H1 (cell line): ENCODE measurements at regions not wholly inside any gene's neighbourhood (a gene's known extent, or its start where the extent isn't known, plus 50 kb on each side); places are given as distances from the start of the nearest gene placed in this dataset.

Experiments used
- CTCF ChIA-PET: fragments of 300-600 bp; sonication (Branson Sonifier 250); formaldehyde crosslinking; loops from one replicate; lab custom pipeline; 2021; ENCODE audit not compliant: partially characterized antibody; lab: Charles Lee
- POLR2A ChIA-PET: fragments of 300-600 bp; sonication (Branson Sonifier 250); formaldehyde crosslinking; loops from one replicate; lab custom pipeline; 2021; ENCODE audit warnings: inconsistent platforms; ENCODE audit not compliant: partially characterized antibody; lab: Charles Lee
- DNase-seq, 2 experiments: peaks; one replicate each; pipeline versions ENCODE4 v3.0.0 to v3.0.0-alpha.2; 2010 to 2022; ENCODE audit warnings: low spot score in 2 of 2, low read depth in 1 of 2, mixed read lengths in 1 of 2
- FAIRE-seq: peaks from 2 replicates; lab custom pipeline; 2011; peaks lifted over from hg19 to GRCh38; lab: Jason Lieb, UNC
- H2AFZ ChIP-seq: 2 replicates; pipeline ENCODE4 v1.8.1; 2012; ENCODE audit warnings: low read length, inconsistent platforms
- H2AK5ac ChIP-seq: 2 replicates; pipeline ENCODE4 v1.6.1; 2013; ENCODE audit warnings: low read depth, low read length
- H2BK120ac ChIP-seq: replicated peaks from 2 replicates; pipeline ENCODE3; 2013; ENCODE audit warnings: low read depth, low read length, inconsistent platforms
- H2BK12ac ChIP-seq: 2 replicates; pipeline ENCODE4 v1.6.1; 2013; ENCODE audit warnings: low read depth, low read length
- H2BK15ac ChIP-seq: 2 replicates; pipeline ENCODE4 v1.6.1; 2013; ENCODE audit warnings: low read length
- H2BK20ac ChIP-seq: 2 replicates; pipeline ENCODE4 v1.6.1; 2013; ENCODE audit warnings: low read length
- H2BK5ac ChIP-seq: 2 replicates; pipeline ENCODE4 v1.6.1; 2013; ENCODE audit warnings: low read depth, low read length
- H3K14ac ChIP-seq: 2 replicates; pipeline ENCODE4 v1.6.1; 2013; ENCODE audit warnings: inconsistent platforms; ENCODE audit not compliant: insufficient read length
- H3K18ac ChIP-seq: 2 replicates; pipeline ENCODE4 v1.6.1; 2013; ENCODE audit warnings: low read length; ENCODE audit errors: extremely low read depth
- H3K23ac ChIP-seq: 2 replicates; pipeline ENCODE4 v1.6.1; 2013; ENCODE audit warnings: inconsistent platforms; ENCODE audit not compliant: insufficient read length
- H3K23me2 ChIP-seq: 2 replicates; pipeline ENCODE4 v1.6.1; 2013; ENCODE audit warnings: low read depth, low read length
- H3K27ac ChIP-seq: 2 replicates; pipeline ENCODE4 v1.6.1; 2011; ENCODE audit warnings: low read depth, low read length, inconsistent platforms
- H3K27me3 ChIP-seq, 4 experiments: replicated peaks in 1 of 4; 1 replicate in 1 of 4; 2 replicates in 3 of 4; pipeline versions ENCODE4 v1.6.1 to v1.8.1; 2011 to 2013; ENCODE audit warnings: low read length in 3 of 4, mild to moderate bottlenecking in 3 of 4, inconsistent platforms in 2 of 4, mixed read lengths in 2 of 4, moderate library complexity in 1 of 4; ENCODE audit not compliant: control insufficient read depth in 3 of 4, insufficient read depth in 3 of 4; ENCODE audit errors: extremely low read depth in 1 of 4
- H3K36me3 ChIP-seq, 4 experiments: 2 replicates each; pipeline versions ENCODE4 v1.6.1 to v1.8.1; 2011 to 2013; ENCODE audit warnings: mild to moderate bottlenecking in 4 of 4, low read length in 3 of 4, moderate library complexity in 2 of 4, control low read depth in 1 of 4, inconsistent platforms in 1 of 4; ENCODE audit not compliant: insufficient read depth in 4 of 4, control insufficient read depth in 2 of 4
- H3K4ac ChIP-seq: replicated peaks from 2 replicates; pipeline ENCODE3; 2013; ENCODE audit warnings: low read length, low read depth, mixed read lengths, inconsistent platforms; ENCODE audit not compliant: insufficient read length
- H3K4me1 ChIP-seq, 4 experiments: replicated peaks in 1 of 4; 1 replicate in 1 of 4; 2 replicates in 3 of 4; pipeline versions ENCODE4 v1.6.1 to v1.8.1; 2011 to 2013; ENCODE audit warnings: low read length in 3 of 4, inconsistent platforms in 2 of 4, mixed read lengths in 1 of 4; ENCODE audit not compliant: insufficient read depth in 4 of 4, control insufficient read depth in 3 of 4
- H3K4me2 ChIP-seq, 2 experiments: 2 replicates each; pipeline versions ENCODE4 v1.6.1 to v1.8.1; 2011 to 2013; ENCODE audit warnings: low read depth in 2 of 2, low read length in 2 of 2, control low read depth in 1 of 2, inconsistent platforms in 1 of 2, mild to moderate bottlenecking in 1 of 2; ENCODE audit not compliant: insufficient read depth in 1 of 2
- H3K4me3 ChIP-seq, 4 experiments: fragments of 200-600, 300-600 bp in 1 of 4; sonication (generic), shearing (Covaris generic), sonication (Bioruptor Twin) in 1 of 4; 2 replicates each; pipeline versions ENCODE4 v1.5.1 to v1.8.1; 2011 to 2016; ENCODE audit warnings: low read length in 4 of 4, low read depth in 3 of 4, control low read depth in 2 of 4, inconsistent platforms in 2 of 4, mild to moderate bottlenecking in 2 of 4, mixed read lengths in 1 of 4, moderate library complexity in 1 of 4; ENCODE audit not compliant: insufficient read depth in 2 of 4; ENCODE audit errors: extremely low read depth in 1 of 4
- H3K56ac ChIP-seq: replicated peaks from 2 replicates; pipeline ENCODE3; 2013; ENCODE audit warnings: low read depth, mild to moderate bottlenecking, mixed read lengths, low read length, inconsistent platforms; ENCODE audit not compliant: insufficient read length
- H3K79me1 ChIP-seq: 2 replicates; pipeline ENCODE4 v1.6.1; 2013; ENCODE audit warnings: low read depth, low read length, control low read depth
- H3K79me2 ChIP-seq, 2 experiments: 2 replicates each; pipeline versions ENCODE4 v1.6.1 to v1.8.1; 2012 to 2013; ENCODE audit warnings: low read length in 2 of 2, mild to moderate bottlenecking in 2 of 2, inconsistent platforms in 1 of 2; ENCODE audit not compliant: insufficient read depth in 2 of 2, control insufficient read depth in 1 of 2
- H3K9ac ChIP-seq, 4 experiments: replicated peaks in 1 of 4; 1 replicate in 1 of 4; 2 replicates in 3 of 4; pipeline versions ENCODE4 v1.6.1 to v1.8.1; 2011 to 2013; ENCODE audit warnings: low read depth in 3 of 4, low read length in 3 of 4, control low read depth in 2 of 4, mild to moderate bottlenecking in 2 of 4, moderate library complexity in 2 of 4, inconsistent platforms in 1 of 4; ENCODE audit errors: extremely low read depth in 1 of 4
- H3K9me3 ChIP-seq, 2 experiments: 2 replicates each; pipeline versions ENCODE4 v1.6.1 to v1.8.1; 2012 to 2013; ENCODE audit warnings: mild to moderate bottlenecking in 2 of 2, moderate library complexity in 2 of 2, control low read depth in 1 of 2, inconsistent platforms in 1 of 2, low read depth in 1 of 2, low read length in 1 of 2, mixed read lengths in 1 of 2; ENCODE audit not compliant: insufficient read depth in 2 of 2
- H4K20me1 ChIP-seq, 2 experiments: replicated peaks in 1 of 2; 2 replicates each; pipeline versions ENCODE3 to v1.8.1; 2011 to 2013; ENCODE audit warnings: inconsistent platforms in 2 of 2, low read length in 2 of 2, mild to moderate bottlenecking in 1 of 2; ENCODE audit not compliant: insufficient read depth in 2 of 2, control insufficient read depth in 1 of 2
- H4K5ac ChIP-seq: 2 replicates; pipeline ENCODE4 v1.6.1; 2013; ENCODE audit warnings: low read length, low read depth, mixed read lengths, inconsistent platforms; ENCODE audit not compliant: insufficient read length
- H4K8ac ChIP-seq: 2 replicates; pipeline ENCODE4 v1.8.0; 2013; ENCODE audit warnings: mild to moderate bottlenecking, moderate library complexity, low read length, inconsistent platforms; ENCODE audit not compliant: insufficient read depth; ENCODE audit errors: extremely low read depth
- H4K91ac ChIP-seq: replicated peaks from 2 replicates; pipeline ENCODE3; 2013; ENCODE audit warnings: low read length, mixed read lengths, inconsistent platforms; ENCODE audit not compliant: insufficient read length
- CREB1 ChIP-seq: IDR thresholded peaks from 2 replicates; pipeline ENCODE4 v1.6.1; 2012; ENCODE audit warnings: inconsistent platforms
- EGR1 ChIP-seq: IDR thresholded peaks from 2 replicates; pipeline ENCODE4 v1.6.1; 2011; ENCODE audit warnings: low read depth, low read length, borderline replicate concordance
- EZH2 ChIP-seq: fragments of 200-600 bp; sonication (generic); IDR thresholded peaks from 2 replicates; pipeline ENCODE4 v1.7.1; 2012; ENCODE audit warnings: low read depth, mild to moderate bottlenecking, moderate library complexity, low read length, inconsistent platforms; ENCODE audit not compliant: severe bottlenecking
- FOSL1 ChIP-seq: IDR thresholded peaks from 2 replicates; pipeline ENCODE4 v1.6.1; 2011; ENCODE audit warnings: mild to moderate bottlenecking, low read depth, low read length, moderate library complexity; ENCODE audit not compliant: insufficient read depth
- KDM4A ChIP-seq: IDR thresholded peaks from one replicate; pipeline ENCODE4 v1.7.1; 2012; ENCODE audit warnings: low read depth, mild to moderate bottlenecking, moderate library complexity, low read length, inconsistent platforms; ENCODE audit not compliant: severe bottlenecking
- PHF8 ChIP-seq: fragments of 200-600 bp; sonication (generic); conservative IDR thresholded peaks from 2 replicates; pipeline ENCODE4 v1.7.1; 2012; ENCODE audit warnings: low read depth, mild to moderate bottlenecking, inconsistent platforms, low read length, moderate library complexity
- RAD21 ChIP-seq, 2 experiments: IDR thresholded peaks in 1 of 2; conservative IDR thresholded peaks in 1 of 2; 2 replicates each; pipeline ENCODE4 v1.6.1; 2011; ENCODE audit warnings: low read depth in 2 of 2, low read length in 2 of 2, improper control_type of control experiment in 1 of 2, inconsistent platforms in 1 of 2, mild to moderate bottlenecking in 1 of 2, moderate library complexity in 1 of 2
- RXRA ChIP-seq: IDR thresholded peaks from 2 replicates; pipeline ENCODE4 v1.6.1; 2011; ENCODE audit warnings: low read depth, mild to moderate bottlenecking, low read length, moderate library complexity; ENCODE audit not compliant: insufficient read depth
- SIN3A ChIP-seq, 2 experiments: IDR thresholded peaks in 1 of 2; conservative IDR thresholded peaks in 1 of 2; 2 replicates each; pipeline ENCODE4 v1.6.1; 2011 to 2012; ENCODE audit warnings: low read length in 2 of 2, improper control_type of control experiment in 1 of 2, low read depth in 1 of 2, mild to moderate bottlenecking in 1 of 2
- SP1 ChIP-seq: IDR thresholded peaks from 2 replicates; pipeline ENCODE4 v1.6.1; 2011; ENCODE audit warnings: low read depth, low read length
- SP2 ChIP-seq: IDR thresholded peaks from 2 replicates; pipeline ENCODE4 v1.6.1; 2012; ENCODE audit warnings: mild to moderate bottlenecking, low read length, inconsistent platforms
- SP4 ChIP-seq: IDR thresholded peaks from 2 replicates; pipeline ENCODE4 v1.6.1; 2012; ENCODE audit warnings: low read length, inconsistent platforms
- TAF7 ChIP-seq: optimal IDR thresholded peaks from 2 replicates; pipeline ENCODE3; 2011; ENCODE audit warnings: low read depth, mild to moderate bottlenecking, inconsistent platforms, low read length, moderate library complexity, borderline replicate concordance
- TCF12 ChIP-seq: IDR thresholded peaks from 2 replicates; pipeline ENCODE4 v1.6.1; 2011; ENCODE audit warnings: low read depth, mild to moderate bottlenecking, low read length
- WGBS, 2 experiments: shearing (Covaris generic) in 1 of 2; methylation state at CpG; one replicate each; pipeline versions ENCODE4 v1.1.6 to v1.1.7; 2013 to 2015; ENCODE audit warnings: low lambda C conversion rate in 2 of 2, mixed read lengths in 2 of 2, inconsistent platforms in 1 of 2, low coverage in 1 of 2, missing lambda C conversion rate in 1 of 2; ENCODE audit not compliant: insufficient replicate concordance in 2 of 2, insufficient coverage in 1 of 2, insufficient read length in 1 of 2; ENCODE audit errors: extremely low coverage in 1 of 2, missing lambda C conversion rate in 1 of 2; 5-methylcytosine and 5-hydroxymethylcytosine counted together

- Histone ChIP-seq H3K14ac (no peak overlapping the region), H3K23ac (no peak overlapping the region), H3K4me3 (no peak overlapping the region), H3K36me3 (no peaks in the 10 kb centered on the region), H3K9me3 (no peaks in the 10 kb centered on the region), H3K23me2 (no peaks in the 10 kb centered on the region), H2BK5ac (no peak overlapping the region), H4K5ac (no peak overlapping the region), H2AK5ac (no peak overlapping the region), H3K4ac (no peak overlapping the region), H3K27me3 (no peaks in the 10 kb centered on the region), H4K20me1 (no peaks in the 10 kb centered on the region), H3K79me2 (no peaks in the 10 kb centered on the region), H2BK120ac (no peak overlapping the region), H4K91ac (no peak overlapping the region), H2AFZ (no peak overlapping the region), H3K27ac (no peak overlapping the region), H3K79me1 (no peaks in the 10 kb centered on the region), H3K9ac (no peak overlapping the region), H3K56ac (no peak overlapping the region), H3K4me2 (no peak overlapping the region), H2BK20ac (no peak overlapping the region), H2BK15ac (no peak overlapping the region), H4K8ac (no peak overlapping the region), H3K18ac (no peak overlapping the region), H2BK12ac (no peak overlapping the region), H3K4me1 (peaks cover 0 to 3% (median 0%) of the 10 kb centered on the region in 4 experiments; a peak in 1 of 7 replicates)
- FAIRE-seq (no peak), DNase-seq (no peak)
- WGBS, 2 experiments, result 93% methylated on average over 7 of the region's 7 CpGs; no CpG with 5 or more reads in 1 of the 2 experiments
- ChIA-PET POLR2A (interaction anchor here (1.2 kb wide), 1 partner anchor 8 kb away, joined by 3 read pairs; no protein-coding TSS in a partner anchor), CTCF (interaction anchor here (0.7 to 1.7 kb wide), 2 partner anchors 18 to 51 kb away, joined by 3 to 4 read pairs; no protein-coding TSS in a partner anchor)
- no peak for TF ChIP-seq SIN3A (conservative IDR thresholded peaks at IDR 0.05 in 1 of 2, IDR thresholded peaks at IDR 0.05 in 1 of 2; ENCODE audit: low read depth in 1 of 2, low read length in 2 of 2)
- TF ChIP-seq TAF7, result no peak
- TF ChIP-seq SP1, result no peak
- no peak for TF ChIP-seq RAD21 (IDR thresholded peaks at IDR 0.05 in 1 of 2, conservative IDR thresholded peaks at IDR 0.05 in 1 of 2; ENCODE audit: low read depth in 2 of 2, low read length in 2 of 2)
- TF ChIP-seq SP4, result no peak
- TF ChIP-seq FOSL1, result no peak
- TF ChIP-seq KDM4A, result no peak
- TF ChIP-seq CREB1, result no peak
- TF ChIP-seq EZH2, result no peak
- TF ChIP-seq TCF12, result no peak
- no peak for TF ChIP-seq PHF8
- no peak for TF ChIP-seq SP2
- no peak for TF ChIP-seq EGR1
- TF ChIP-seq RXRA, result no peak
Measured at GRCh38 chr13:106850973-106851650, 283.2 kb upstream of the ARGLU1 start.
